PFSK-1 (cell line): ENCODE measurements at regions not wholly inside any gene's neighbourhood (a gene's known extent, or its start where the extent isn't known, plus 50 kb on each side); places are given as distances from the start of the nearest gene placed in this dataset.

Source experiments
- FOXP2 ChIP-seq: optimal IDR thresholded peaks from 2 replicates; pipeline ENCODE3; 2011; ENCODE audit warnings: borderline replicate concordance, control low read depth, inconsistent platforms; ENCODE audit not compliant: insufficient read depth; ENCODE audit errors: extremely low read length, extremely low read depth
- POLR2AphosphoS5 ChIP-seq: IDR thresholded peaks from 2 replicates; pipeline ENCODE4 v1.6.1; 2012; ENCODE audit warnings: low read depth, mild to moderate bottlenecking, control low read depth, low read length, moderate library complexity
- REST ChIP-seq, 2 experiments: IDR thresholded peaks; 2 replicates each; pipeline versions ENCODE4 v1.6.1 to v1.8.0; 2011 to 2012; ENCODE audit warnings: low read depth in 2 of 2, low read length in 2 of 2, control low read depth in 1 of 2, inconsistent platforms in 1 of 2, mild to moderate bottlenecking in 1 of 2, moderate library complexity in 1 of 2; ENCODE audit not compliant: insufficient read depth in 1 of 2
- SIN3A ChIP-seq: IDR thresholded peaks from 2 replicates; pipeline ENCODE4 v1.6.1; 2012; ENCODE audit warnings: mild to moderate bottlenecking, low read length, moderate library complexity, borderline replicate concordance; ENCODE audit not compliant: insufficient read depth
- TAF1 ChIP-seq: IDR thresholded peaks from 2 replicates; pipeline ENCODE4 v1.6.1; 2012; ENCODE audit warnings: low read length, control low read depth, borderline replicate concordance; ENCODE audit not compliant: insufficient read depth

- no peak for TF ChIP-seq TAF1
- TF ChIP-seq SIN3A: no peak
- no peak for TF ChIP-seq REST (IDR thresholded peaks at IDR 0.05; ENCODE audit: insufficient read depth in 1 of 2, low read depth in 2 of 2, low read length in 2 of 2)
- TF ChIP-seq FOXP2: no peak
- TF ChIP-seq POLR2AphosphoS5: no peak
Observed at GRCh38 chr2:60603533-60604190, 50.2 kb upstream of the BCL11A start.

- TF ChIP-seq REST (IDR thresholded peaks at IDR 0.05; ENCODE audit: insufficient read depth in 1 of 2, low read depth in 2 of 2, low read length in 2 of 2): no peak
- TF ChIP-seq FOXP2: no peak
- TF ChIP-seq TAF1: no peak
- TF ChIP-seq SIN3A: no peak
Observed at GRCh38 chr2:60604486-60605064, 51.1 kb upstream of the BCL11A start.

- TF ChIP-seq TAF1 (no peak), SIN3A (no peak), REST (IDR thresholded peaks at IDR 0.05; ENCODE audit: insufficient read depth in 1 of 2, low read depth in 2 of 2, low read length in 2 of 2) (no peak), POLR2AphosphoS5 (no peak), FOXP2 (no peak)
Observed at GRCh38 chr2:60605866-60606265, 52.4 kb upstream of the BCL11A start.

- no peak for TF ChIP-seq POLR2AphosphoS5
- TF ChIP-seq TAF1: no peak
- TF ChIP-seq FOXP2: no peak
- no peak for TF ChIP-seq REST (IDR thresholded peaks at IDR 0.05; ENCODE audit: insufficient read depth in 1 of 2, low read depth in 2 of 2, low read length in 2 of 2)
- TF ChIP-seq SIN3A: no peak
Observed at GRCh38 chr2:60608679-60609078, 55.2 kb upstream of the BCL11A start.

GRCh38 chr2:60612033-60612432, 58.6 kb upstream of the BCL11A start:
- no peak for TF ChIP-seq POLR2AphosphoS5
- TF ChIP-seq FOXP2: no peak
- TF ChIP-seq TAF1: no peak
- no peak for TF ChIP-seq SIN3A
- TF ChIP-seq REST (IDR thresholded peaks at IDR 0.05; ENCODE audit: insufficient read depth in 1 of 2, low read depth in 2 of 2, low read length in 2 of 2): no peak
